ENCODE measurements at regions not wholly inside any gene's neighbourhood (a gene's known extent, or its start where the extent isn't known, plus 50 kb on each side); places are given as distances from the start of the nearest gene placed in this dataset.
"Not testable (repeated sequence)": the region's sequence is repeated elsewhere in the genome, so short reads cannot be mapped to it uniquely, and the experiment has no call there.

DNA sequence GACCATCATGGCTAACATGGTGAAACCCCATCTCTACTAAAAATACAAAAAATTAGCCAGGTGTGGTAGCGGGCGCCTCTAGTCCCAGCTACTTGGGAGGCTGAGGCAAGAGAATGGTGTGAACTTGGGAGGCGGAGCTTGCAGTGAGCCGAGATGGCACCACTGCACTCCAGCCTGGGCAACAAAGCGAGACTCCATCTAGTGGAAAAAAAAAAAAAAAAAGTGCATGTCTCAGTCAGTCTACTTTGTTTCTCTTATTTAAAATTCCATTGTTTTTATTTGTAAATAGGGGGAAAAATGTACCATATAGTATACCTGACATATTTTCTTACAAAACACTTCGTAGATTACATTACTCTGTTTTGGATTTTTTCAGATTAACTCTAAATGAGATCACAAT, 1471.4 kb downstream of the SUCLG1 start:
- H3K27ac ChIP-seq, result not testable (repeated sequence)
- TF ChIP-seq, protein P1, sequence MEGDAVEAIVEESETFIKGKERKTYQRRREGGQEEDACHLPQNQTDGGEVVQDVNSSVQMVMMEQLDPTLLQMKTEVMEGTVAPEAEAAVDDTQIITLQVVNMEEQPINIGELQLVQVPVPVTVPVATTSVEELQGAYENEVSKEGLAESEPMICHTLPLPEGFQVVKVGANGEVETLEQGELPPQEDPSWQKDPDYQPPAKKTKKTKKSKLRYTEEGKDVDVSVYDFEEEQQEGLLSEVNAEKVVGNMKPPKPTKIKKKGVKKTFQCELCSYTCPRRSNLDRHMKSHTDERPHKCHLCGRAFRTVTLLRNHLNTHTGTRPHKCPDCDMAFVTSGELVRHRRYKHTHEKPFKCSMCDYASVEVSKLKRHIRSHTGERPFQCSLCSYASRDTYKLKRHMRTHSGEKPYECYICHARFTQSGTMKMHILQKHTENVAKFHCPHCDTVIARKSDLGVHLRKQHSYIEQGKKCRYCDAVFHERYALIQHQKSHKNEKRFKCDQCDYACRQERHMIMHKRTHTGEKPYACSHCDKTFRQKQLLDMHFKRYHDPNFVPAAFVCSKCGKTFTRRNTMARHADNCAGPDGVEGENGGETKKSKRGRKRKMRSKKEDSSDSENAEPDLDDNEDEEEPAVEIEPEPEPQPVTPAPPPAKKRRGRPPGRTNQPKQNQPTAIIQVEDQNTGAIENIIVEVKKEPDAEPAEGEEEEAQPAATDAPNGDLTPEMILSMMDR (IDR thresholded peaks at IDR 0.05), result peak; percentile 83

DNA sequence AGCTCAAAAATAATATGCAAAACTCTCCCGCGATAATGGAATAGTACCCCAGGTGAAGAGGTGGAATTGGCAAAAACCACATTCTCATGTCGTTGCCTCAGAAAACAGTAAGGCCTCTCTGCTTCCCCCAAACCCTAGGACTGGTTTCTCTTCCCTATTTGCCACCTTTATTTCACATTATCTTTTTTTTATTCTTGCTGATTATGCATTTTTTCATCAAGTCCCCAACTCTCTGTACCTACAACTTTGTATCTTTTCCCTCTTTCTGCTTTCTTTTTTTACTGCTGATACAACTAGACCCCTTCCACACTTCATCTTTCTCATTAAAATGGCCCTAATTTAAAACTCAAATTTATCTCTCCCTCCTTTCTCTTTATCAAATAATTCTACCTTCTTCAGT, 1472.2 kb downstream of the SUCLG1 start:
- TF ChIP-seq ZFX (IDR thresholded peaks at IDR 0.05; ENCODE audit: borderline replicate concordance), result no peak
- TF ChIP-seq, protein P1 (IDR thresholded peaks at IDR 0.05), result no peak
- H3K27ac ChIP-seq, result peak overlapping the region; percentile 95

DNA sequence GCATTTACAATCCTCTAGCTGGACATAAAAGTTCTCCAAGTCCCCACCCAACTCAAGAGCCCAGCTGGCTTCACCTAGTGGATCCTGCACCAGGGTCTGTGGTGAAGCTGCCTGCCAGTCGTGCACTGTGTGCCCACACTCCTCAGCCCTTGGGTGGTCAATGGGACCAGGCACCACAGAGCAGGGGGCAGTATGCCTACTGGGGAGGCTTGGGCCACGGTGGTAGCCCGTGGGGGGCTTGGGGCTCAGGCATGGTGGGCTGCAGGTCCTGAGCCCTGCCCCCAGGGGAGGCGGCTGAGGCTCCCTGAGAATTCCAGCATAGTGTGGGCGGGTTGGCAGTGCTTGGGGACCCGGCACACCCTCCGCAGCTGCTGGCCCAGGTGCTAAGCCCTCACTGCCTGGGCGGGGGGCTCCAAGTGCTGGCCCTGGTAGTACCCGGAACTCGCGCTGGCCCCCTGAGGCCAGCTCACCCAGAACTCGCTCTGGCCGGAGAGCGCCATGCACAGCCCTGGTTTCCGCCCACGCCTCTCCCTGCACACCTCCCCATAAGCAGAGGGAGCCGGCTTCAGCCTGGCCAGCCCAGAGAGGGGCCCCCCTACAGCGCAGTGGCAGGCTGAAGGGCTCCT, 1473.4 kb downstream of the SUCLG1 start:
- TF ChIP-seq, protein P1 (IDR thresholded peaks at IDR 0.05), result no peak
- no peak for TF ChIP-seq ZFX (IDR thresholded peaks at IDR 0.05; ENCODE audit: borderline replicate concordance)
- peak overlapping the region; percentile 95 for H3K27ac ChIP-seq

DNA sequence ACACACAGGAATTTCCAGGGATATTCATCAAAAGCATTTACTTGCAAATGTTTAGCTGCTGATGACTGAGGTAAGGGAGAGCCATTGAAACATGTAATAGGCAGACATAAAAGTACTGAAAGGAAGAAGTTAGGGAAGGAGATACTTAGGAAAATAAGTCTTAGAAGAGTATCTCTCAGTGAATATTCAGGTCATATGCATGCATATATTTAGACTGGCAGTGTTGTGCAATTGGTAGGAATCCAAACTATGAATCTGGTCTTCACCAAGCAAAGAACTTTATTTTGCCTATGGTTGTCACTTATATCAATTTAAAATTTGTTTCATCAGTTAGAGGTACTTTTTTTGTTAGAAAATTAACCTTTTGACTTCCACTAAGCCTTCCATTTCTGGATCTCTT, 1490.7 kb downstream of the SUCLG1 start:
- H3K27ac ChIP-seq, result no peak overlapping the region
- no peak for TF ChIP-seq ZFX (IDR thresholded peaks at IDR 0.05; ENCODE audit: borderline replicate concordance)
- TF ChIP-seq, protein P1 (IDR thresholded peaks at IDR 0.05), result no peak

DNA sequence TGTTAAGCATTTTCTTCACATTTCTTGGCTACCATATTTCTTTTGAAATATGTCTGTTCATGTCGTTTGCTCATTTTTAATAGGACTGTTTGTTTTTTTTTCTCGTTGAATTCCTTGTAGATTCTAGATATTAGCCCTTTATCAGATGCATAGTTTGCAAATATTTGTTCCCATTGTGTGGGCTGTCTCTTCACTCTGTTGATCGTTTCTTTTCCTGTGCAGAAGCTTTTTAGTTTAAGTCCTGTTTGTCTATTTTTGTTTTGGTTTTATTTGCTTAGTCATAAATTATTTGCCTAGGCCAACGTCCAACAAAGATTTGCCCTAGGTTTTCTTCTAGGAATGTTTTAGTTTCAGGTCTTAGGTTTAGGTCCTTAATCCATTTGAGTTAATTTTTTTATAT, 1494.7 kb downstream of the SUCLG1 start:
- no peak overlapping the region for H3K27ac ChIP-seq
- TF ChIP-seq ZFX (IDR thresholded peaks at IDR 0.05; ENCODE audit: borderline replicate concordance), result no peak
- TF ChIP-seq, protein P1 (IDR thresholded peaks at IDR 0.05), result no peak

DNA sequence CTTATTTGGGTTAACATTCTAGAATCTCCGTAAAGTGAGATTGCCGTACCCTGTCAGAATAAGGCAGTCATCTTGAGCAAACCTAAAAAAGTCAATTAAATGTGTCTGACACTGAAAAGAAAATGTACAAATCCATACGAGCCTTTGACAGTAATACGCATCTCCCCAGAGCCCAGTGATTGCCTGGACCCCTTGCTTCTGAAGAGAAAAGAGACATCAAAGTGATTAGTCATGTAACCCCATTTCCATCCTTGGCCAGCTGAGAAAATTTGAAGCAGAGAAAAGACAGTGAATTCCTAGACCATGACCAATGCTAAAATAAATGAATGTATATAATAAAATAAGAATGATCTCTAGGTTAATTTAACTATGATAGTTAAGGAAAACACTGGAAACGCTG, 1499.4 kb downstream of the SUCLG1 start:
- TF ChIP-seq, protein P1 (IDR thresholded peaks at IDR 0.05), result no peak
- H3K27ac ChIP-seq, result no peak overlapping the region

DNA sequence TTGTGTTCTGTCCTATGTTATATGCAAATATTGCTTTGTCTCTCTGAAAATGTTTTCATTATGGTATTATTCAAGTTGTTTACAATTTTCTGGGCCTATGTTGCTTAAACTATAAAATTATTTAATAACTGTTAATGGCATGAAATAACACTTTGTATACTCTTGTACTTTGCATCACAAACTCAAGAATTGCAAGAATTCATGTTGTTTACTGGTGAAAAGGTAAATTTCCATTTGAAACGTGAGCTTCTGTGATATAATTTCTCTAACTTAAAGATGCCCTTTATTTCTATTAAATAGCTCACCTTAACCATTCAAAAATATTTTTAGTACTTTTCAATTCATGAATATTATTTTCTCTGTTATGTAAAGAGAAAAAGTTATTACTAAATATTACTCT, 1504.2 kb downstream of the SUCLG1 start:
- no peak for TF ChIP-seq ZFX (IDR thresholded peaks at IDR 0.05; ENCODE audit: borderline replicate concordance)
- TF ChIP-seq, protein P1 (IDR thresholded peaks at IDR 0.05), result no peak
- H3K27ac ChIP-seq, result no peak overlapping the region

Data from 22Rv1 (cell line).